ENCODE measurements at regions not wholly inside any gene's neighbourhood (a gene's known extent, or its start where the extent isn't known, plus 50 kb on each side); places are given as distances from the start of the nearest gene placed in this dataset.

- DNase-seq (ENCODE audit: low read depth in 2 of 3, low spot score in 2 of 3), result no peak
Observed at GRCh38 chr13:94968757-94969086, 256.4 kb upstream of the SOX21 start.

GRCh38 chr13:94968040-94968756, 255.9 kb upstream of the SOX21 start:
- peak in 2 of 3 donors; percentile 22 for DNase-seq (ENCODE audit: low read depth in 2 of 3, low spot score in 2 of 3)

- peak in 2 of 3 donors; percentile 35 to 54 for DNase-seq (ENCODE audit: low read depth in 2 of 3, low spot score in 2 of 3)
Observed at GRCh38 chr13:94967183-94968039, 255.1 kb upstream of the SOX21 start.

GRCh38 chr13:94966422-94966955, 254.1 kb upstream of the SOX21 start:
- DNase-seq (ENCODE audit: low read depth in 2 of 3, low spot score in 2 of 3), result no peak

GRCh38 chr13:94959626-94960025, 247.3 kb upstream of the SOX21 start:
- no peak for DNase-seq (ENCODE audit: low read depth in 2 of 3, low spot score in 2 of 3)

GRCh38 chr13:94956417-94957110, 244.2 kb upstream of the SOX21 start:
- DNase-seq (ENCODE audit: low read depth in 2 of 3, low spot score in 2 of 3), result no peak

GRCh38 chr13:94952787-94953186, 240.4 kb upstream of the SOX21 start:
- DNase-seq (ENCODE audit: low read depth in 2 of 3, low spot score in 2 of 3), result no peak

GRCh38 chr13:94950303-94950702, 238.0 kb upstream of the SOX21 start:
- no peak for DNase-seq (ENCODE audit: low read depth in 2 of 3, low spot score in 2 of 3)

GRCh38 chr13:94947965-94948371, 235.6 kb upstream of the SOX21 start:
- no peak for DNase-seq (ENCODE audit: low read depth in 2 of 3, low spot score in 2 of 3)

- no peak for DNase-seq (ENCODE audit: low read depth in 2 of 3, low spot score in 2 of 3)
Observed at GRCh38 chr13:94947392-94947791, 235.0 kb upstream of the SOX21 start.

GRCh38 chr13:94946039-94946438, 233.7 kb upstream of the SOX21 start:
- DNase-seq (ENCODE audit: low read depth in 2 of 3, low spot score in 2 of 3), result no peak

GRCh38 chr13:94938124-94938523, 225.8 kb upstream of the SOX21 start:
- no peak for DNase-seq (ENCODE audit: low read depth in 2 of 3, low spot score in 2 of 3)

GRCh38 chr13:94936633-94937032, 224.3 kb upstream of the SOX21 start:
- no peak for DNase-seq (ENCODE audit: low read depth in 2 of 3, low spot score in 2 of 3)

- no peak for DNase-seq (ENCODE audit: low read depth in 2 of 3, low spot score in 2 of 3)
Observed at GRCh38 chr13:94933936-94934335, 221.6 kb upstream of the SOX21 start.

- DNase-seq (ENCODE audit: low read depth in 2 of 3, low spot score in 2 of 3), result no peak
Observed at GRCh38 chr13:94933230-94933751, 220.9 kb upstream of the SOX21 start.

GRCh38 chr13:94928127-94928775, 215.9 kb upstream of the SOX21 start:
- DNase-seq (ENCODE audit: low read depth in 2 of 3, low spot score in 2 of 3), result no peak

- no peak for DNase-seq (ENCODE audit: low read depth in 2 of 3, low spot score in 2 of 3)
Observed at GRCh38 chr13:94925263-94925662, 212.9 kb upstream of the SOX21 start.

- no peak for DNase-seq (ENCODE audit: low read depth in 2 of 3, low spot score in 2 of 3)
Observed at GRCh38 chr13:94921181-94921580, 208.8 kb upstream of the SOX21 start.

- no peak for DNase-seq (ENCODE audit: low read depth in 2 of 3, low spot score in 2 of 3)
Observed at GRCh38 chr13:94920578-94920977, 208.2 kb upstream of the SOX21 start.

- DNase-seq (ENCODE audit: low read depth in 2 of 3, low spot score in 2 of 3), result no peak
Observed at GRCh38 chr13:94917824-94918223, 205.5 kb upstream of the SOX21 start.

GRCh38 chr13:94914895-94915294, 202.6 kb upstream of the SOX21 start:
- no peak for DNase-seq (ENCODE audit: low read depth in 2 of 3, low spot score in 2 of 3)

All from hematopoietic multipotent progenitor cell (in vitro differentiated cells).